Endothelial cell of umbilical vein (primary cell): ENCODE measurements at regions not wholly inside any gene's neighbourhood (a gene's known extent, or its start where the extent isn't known, plus 50 kb on each side); places are given as distances from the start of the nearest gene placed in this dataset.

Source experiments
- BruUV-seq: library from RNA; stranded (reverse); fragments of 400-500 nt; replicated peaks from 2 replicates; lab custom pipeline; 2021; lab: Mats Ljungman, UMichigan
- CTCF ChIA-PET: fragments of 300-600, 350-600 bp; sonication (Branson Sonifier 250); formaldehyde crosslinking; loops from one replicate; lab custom pipeline; 2021; ENCODE audit warnings: antibody characterized with exemption, inconsistent platforms; lab: Charles Lee
- POLR2A ChIA-PET: fragments of 300-600, 350-600 bp; sonication (Branson Sonifier 250); formaldehyde crosslinking; loops from one replicate; lab custom pipeline; 2021; ENCODE audit warnings: antibody characterized with exemption, inconsistent platforms; lab: Charles Lee
- DNase-seq: peaks from one replicate; pipeline ENCODE4 v3.0.0-alpha.2; 2011; ENCODE audit warnings: low read depth, low spot score
- FAIRE-seq: peaks from 2 replicates; lab custom pipeline; 2011; peaks lifted over from hg19 to GRCh38; lab: Jason Lieb, UNC
- H2AFZ ChIP-seq: 2 replicates; pipeline ENCODE4 v1.6.0; 2012; ENCODE audit warnings: low read depth, low read length, control low read depth, inconsistent platforms
- H3K27ac ChIP-seq: 2 replicates; pipeline ENCODE4 v1.5.1; 2011; ENCODE audit warnings: low read depth, mild to moderate bottlenecking, control low read depth, low read length, moderate library complexity; ENCODE audit not compliant: insufficient read depth
- H3K27me3 ChIP-seq, 2 experiments: 2 replicates each; pipeline versions ENCODE4 v1.6.0 to v1.6.1; 2011; ENCODE audit warnings: low read length in 2 of 2, mixed read lengths in 1 of 2; ENCODE audit not compliant: control insufficient read depth in 2 of 2, insufficient read depth in 2 of 2
- H3K36me3 ChIP-seq, 2 experiments: 2 replicates in 1 of 2; 3 replicates in 1 of 2; pipeline ENCODE4 v1.5.1; 2011; ENCODE audit warnings: low read length in 2 of 2, mild to moderate bottlenecking in 1 of 2, moderate library complexity in 1 of 2; ENCODE audit not compliant: control insufficient read depth in 2 of 2, insufficient read depth in 2 of 2; ENCODE audit errors: extremely low read depth in 1 of 2
- H3K4me1 ChIP-seq: 3 replicates; pipeline ENCODE4 v1.5.1; 2011; ENCODE audit warnings: mild to moderate bottlenecking, low read length; ENCODE audit not compliant: control insufficient read depth, insufficient read depth; ENCODE audit errors: extremely low read depth
- H3K4me2 ChIP-seq: 2 replicates; pipeline ENCODE4 v1.6.1; 2011; ENCODE audit warnings: low read length, control low read depth, mixed read lengths; ENCODE audit not compliant: insufficient read depth
- H3K4me3 ChIP-seq, 3 experiments: fragments of 200-600 bp in 1 of 3; sonication (generic), shearing (Covaris generic) in 1 of 3; replicated peaks in 1 of 3; 2 replicates each; pipeline ENCODE4 v1.5.1; 2011 to 2016; ENCODE audit warnings: control low read depth in 3 of 3, low read length in 3 of 3, mild to moderate bottlenecking in 2 of 3, inconsistent platforms in 1 of 3, low read depth in 1 of 3, moderate library complexity in 1 of 3; ENCODE audit not compliant: insufficient read depth in 1 of 3
- H3K79me2 ChIP-seq: 2 replicates; pipeline ENCODE4 v1.6.0; 2012; ENCODE audit warnings: low read length, inconsistent platforms; ENCODE audit not compliant: control insufficient read depth, insufficient read depth
- H3K9ac ChIP-seq: replicated peaks from 2 replicates; pipeline ENCODE3; 2011; ENCODE audit warnings: low read length, control low read depth; ENCODE audit not compliant: insufficient read depth; ENCODE audit errors: extremely low read depth
- H3K9me1 ChIP-seq: replicated peaks from 3 replicates; pipeline ENCODE4 v1.6.0; 2011; ENCODE audit warnings: mild to moderate bottlenecking, low read length; ENCODE audit not compliant: control insufficient read depth, insufficient read depth; ENCODE audit errors: extremely low read depth
- H3K9me3 ChIP-seq: replicated peaks from 2 replicates; pipeline ENCODE4 v1.5.1; 2012; ENCODE audit warnings: low read length, inconsistent platforms; ENCODE audit not compliant: control insufficient read depth, insufficient read depth
- H4K20me1 ChIP-seq: replicated peaks from 2 replicates; pipeline ENCODE3; 2011; ENCODE audit warnings: mild to moderate bottlenecking, low read length; ENCODE audit not compliant: control insufficient read depth, insufficient read depth; ENCODE audit errors: extremely low read depth
- EZH2 ChIP-seq: IDR thresholded peaks from 2 replicates; pipeline ENCODE4 v1.6.1; 2012; ENCODE audit warnings: borderline replicate concordance, low read depth, mild to moderate bottlenecking, moderate library complexity, low read length, inconsistent platforms; ENCODE audit not compliant: severe bottlenecking
- GATA2 ChIP-seq: IDR thresholded peaks from 2 replicates; pipeline ENCODE4 v1.7.0; 2011; ENCODE audit warnings: low read depth, mild to moderate bottlenecking, moderate library complexity, mixed read lengths, low read length; ENCODE audit not compliant: insufficient read length, insufficient read depth
- JUN ChIP-seq: IDR thresholded peaks from 2 replicates; pipeline ENCODE4 v1.6.1; 2011; ENCODE audit warnings: borderline replicate concordance, low read depth; ENCODE audit not compliant: insufficient read length, insufficient read depth
- MYC ChIP-seq: IDR thresholded peaks from one replicate; pipeline ENCODE4 v1.6.1; 2011; ENCODE audit warnings: mild to moderate bottlenecking, low read depth, low read length
- POLR2A ChIP-seq: IDR thresholded peaks from 2 replicates; pipeline ENCODE4 v1.6.1; 2012; ENCODE audit warnings: low read depth, mild to moderate bottlenecking, control low read depth, low read length
- POLR2AphosphoS5 ChIP-seq: IDR thresholded peaks from 2 replicates; pipeline ENCODE4 v1.6.1; 2012; ENCODE audit warnings: low read depth, mild to moderate bottlenecking, control low read depth, low read length, moderate library complexity; ENCODE audit not compliant: insufficient read depth
- dilution Hi-C: fragments of 300-500 bp; cut with MboI; formaldehyde crosslinking; loops from one replicate; pipeline ENCODE4 v1.15.0; 2019; ENCODE audit warnings: low sequenced_read_pairs; ENCODE audit not compliant: extremely low pct_ligation_motif_present
- intact Hi-C: fragments of 100-400 bp; cut with micrococcal nuclease; formaldehyde crosslinking; loops from one replicate; pipeline ENCODE4 v1.10.0; 2022
- TF ChIP-seq, protein P1 (sequence below): IDR thresholded peaks from 2 replicates; pipeline ENCODE4 v1.6.1; 2011; ENCODE audit not compliant: insufficient read depth, insufficient read length
- TF ChIP-seq, protein P2 (sequence below), 2 donors: IDR thresholded peaks; 1 replicate in 1 of 2; 2 replicates in 1 of 2; pipeline ENCODE4 v1.5.1; 2011; ENCODE audit warnings: low read length in 2 of 2, mild to moderate bottlenecking in 2 of 2, moderate library complexity in 2 of 2, control low read depth in 1 of 2, inconsistent platforms in 1 of 2, low read depth in 1 of 2; ENCODE audit not compliant: insufficient read depth in 1 of 2; ENCODE audit errors: extremely low read depth in 1 of 2

DNA sequence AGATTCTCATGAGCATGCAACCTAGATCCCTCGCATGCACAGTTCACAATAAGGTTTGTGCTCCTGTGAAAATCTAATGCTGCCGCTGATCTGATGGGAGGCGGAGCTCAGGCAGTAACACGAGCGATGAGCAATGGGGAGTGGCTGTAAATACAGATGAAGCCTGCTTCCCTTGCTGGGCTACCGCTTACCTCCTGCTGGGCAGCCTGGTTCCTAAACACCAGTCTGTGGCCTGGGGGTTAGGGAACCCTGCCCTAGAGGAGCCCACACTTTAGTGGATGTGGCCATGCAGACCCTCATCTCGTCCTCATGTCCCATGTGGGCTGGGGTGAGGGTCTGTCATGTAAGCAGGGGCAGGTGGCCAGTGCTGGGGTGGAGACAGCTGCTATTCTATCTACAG, 417.6 kb downstream of the GLRX3 start:
- Histone ChIP-seq H3K27me3 (no peaks in the 10 kb centered on the region), H3K27ac (no peak overlapping the region), H3K4me1 (no peaks in the 10 kb centered on the region), H3K36me3 (no peaks in the 10 kb centered on the region), H2AFZ (no peak overlapping the region), H3K79me2 (no peaks in the 10 kb centered on the region), H3K9me1 (no peaks in the 10 kb centered on the region), H3K9me3 (peaks cover 9% of the 10 kb centered on the region), H3K4me3 (no peak overlapping the region), H3K4me2 (no peak overlapping the region), H3K9ac (no peak overlapping the region), H4K20me1 (no peaks in the 10 kb centered on the region)
- dilution Hi-C loops (no loop called here), intact Hi-C loops (no loop called here)
- FAIRE-seq (no peak), DNase-seq (no peak)
- ChIA-PET CTCF (no interaction called here), POLR2A (no interaction called here)
- TF ChIP-seq JUN (no peak), EZH2 (no peak), MYC (no peak), GATA2 (no peak), POLR2A (no peak), POLR2AphosphoS5 (no peak)
- TF ChIP-seq, protein P1, sequence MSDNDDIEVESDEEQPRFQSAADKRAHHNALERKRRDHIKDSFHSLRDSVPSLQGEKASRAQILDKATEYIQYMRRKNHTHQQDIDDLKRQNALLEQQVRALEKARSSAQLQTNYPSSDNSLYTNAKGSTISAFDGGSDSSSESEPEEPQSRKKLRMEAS = no peak
- TF ChIP-seq, protein P2, sequence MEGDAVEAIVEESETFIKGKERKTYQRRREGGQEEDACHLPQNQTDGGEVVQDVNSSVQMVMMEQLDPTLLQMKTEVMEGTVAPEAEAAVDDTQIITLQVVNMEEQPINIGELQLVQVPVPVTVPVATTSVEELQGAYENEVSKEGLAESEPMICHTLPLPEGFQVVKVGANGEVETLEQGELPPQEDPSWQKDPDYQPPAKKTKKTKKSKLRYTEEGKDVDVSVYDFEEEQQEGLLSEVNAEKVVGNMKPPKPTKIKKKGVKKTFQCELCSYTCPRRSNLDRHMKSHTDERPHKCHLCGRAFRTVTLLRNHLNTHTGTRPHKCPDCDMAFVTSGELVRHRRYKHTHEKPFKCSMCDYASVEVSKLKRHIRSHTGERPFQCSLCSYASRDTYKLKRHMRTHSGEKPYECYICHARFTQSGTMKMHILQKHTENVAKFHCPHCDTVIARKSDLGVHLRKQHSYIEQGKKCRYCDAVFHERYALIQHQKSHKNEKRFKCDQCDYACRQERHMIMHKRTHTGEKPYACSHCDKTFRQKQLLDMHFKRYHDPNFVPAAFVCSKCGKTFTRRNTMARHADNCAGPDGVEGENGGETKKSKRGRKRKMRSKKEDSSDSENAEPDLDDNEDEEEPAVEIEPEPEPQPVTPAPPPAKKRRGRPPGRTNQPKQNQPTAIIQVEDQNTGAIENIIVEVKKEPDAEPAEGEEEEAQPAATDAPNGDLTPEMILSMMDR (IDR thresholded peaks at IDR 0.05; ENCODE audit: extremely low read depth in 1 of 2, insufficient read depth in 1 of 2, low read depth in 1 of 2, low read length in 2 of 2) = no peak
- no TSS peak for BruUV-seq
